Stimulated activated naive CD8-positive, alpha-beta T cell treated with anti-CD3 and anti-CD28 coated beads, Interleukin-15, amount 100 ng/mL, for 72 hours (primary cell): ENCODE measurements at regions not wholly inside any gene's neighbourhood (a gene's known extent, or its start where the extent isn't known, plus 50 kb on each side); places are given as distances from the start of the nearest gene placed in this dataset.

Experiments used
- ATAC-seq: fragments of 150-1000 bp; cut with Tn5 transposase; 2 replicates; pipeline ENCODE4 v1.10.0; 2021; ENCODE audit warnings: mild to moderate bottlenecking, moderate library complexity
- DNase-seq, 2 donors: peaks; one replicate each; pipeline ENCODE4 v3.0.0; 2021 to 2022
- H3K27ac Mint-ChIP-seq, 2 donors: one replicate each; pipeline ENCODE4 v1.8.0; 2022; ENCODE audit warnings: mild to moderate bottlenecking in 2 of 2, mixed read lengths in 2 of 2, moderate library complexity in 2 of 2
- H3K27me3 Mint-ChIP-seq: one replicate; pipeline ENCODE4 v1.8.0; 2022; ENCODE audit warnings: mixed read lengths
- H3K4me1 Mint-ChIP-seq: one replicate; pipeline ENCODE4 v1.8.0; 2022; ENCODE audit warnings: mild to moderate bottlenecking, mixed read lengths
- H3K4me3 Mint-ChIP-seq, 2 donors: one replicate each; pipeline ENCODE4 v1.8.0; 2022; ENCODE audit warnings: mild to moderate bottlenecking in 2 of 2, mixed read lengths in 2 of 2, moderate library complexity in 1 of 2
- H3K9me3 Mint-ChIP-seq, 2 donors: one replicate each; pipeline ENCODE4 v1.8.0; 2022; ENCODE audit warnings: mixed read lengths in 2 of 2

DNA sequence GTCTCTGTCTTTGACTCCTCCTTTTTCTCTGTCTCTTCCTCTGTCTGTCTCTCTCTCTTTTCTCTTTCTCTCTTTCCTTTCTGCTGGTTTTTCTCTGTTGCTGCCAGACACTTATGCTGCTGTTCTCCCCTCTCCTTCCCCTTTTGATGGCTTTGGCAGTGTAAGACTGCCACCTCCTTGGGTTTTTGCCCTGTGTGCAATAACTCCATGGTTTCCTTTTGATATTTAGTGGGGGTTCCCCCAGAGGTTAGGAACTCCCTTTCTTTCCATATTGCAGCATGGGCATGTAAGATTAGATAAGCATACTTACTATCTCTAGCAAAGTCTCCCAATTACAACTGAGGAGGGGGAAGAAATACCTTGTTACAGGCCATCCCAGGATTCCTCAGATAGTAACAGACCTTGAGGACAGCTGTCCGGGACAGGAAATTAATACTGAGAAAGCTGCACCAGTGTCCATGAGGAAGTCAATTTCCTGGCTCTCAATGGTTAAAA, 333.8 kb upstream of the RBMY1B start:
- Mint-ChIP-seq H3K27ac (no peak overlapping the region), H3K27me3 (no peaks in the 10 kb centered on the region), H3K4me3 (no peak overlapping the region), H3K9me3 (no peaks in the 10 kb centered on the region), H3K4me1 (peaks cover 13% of the 10 kb centered on the region)
- no peak for ATAC-seq
- no peak for DNase-seq

DNA sequence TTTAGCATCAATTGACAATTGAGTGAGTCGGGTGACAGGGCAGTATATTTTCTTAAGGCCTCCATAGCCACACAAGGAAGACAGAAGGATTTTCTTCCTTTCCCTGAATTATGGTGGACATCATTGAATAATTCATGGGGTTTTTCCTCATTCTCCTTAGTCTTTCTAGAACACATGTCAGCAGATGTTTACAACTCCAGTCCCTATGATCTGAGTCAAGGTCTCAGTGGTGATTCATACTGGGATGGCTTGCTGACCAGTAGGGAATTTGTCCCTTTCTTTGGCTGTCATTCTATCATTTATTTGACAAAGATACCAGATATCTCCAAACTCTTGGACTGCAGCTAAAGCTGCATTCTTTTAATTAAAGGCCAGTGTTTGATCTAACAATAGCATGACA, 332.9 kb upstream of the RBMY1B start:
- H3K4me3 Mint-ChIP-seq, result no peak overlapping the region
- ATAC-seq (no peak), DNase-seq (no peak)
- H3K4me1 Mint-ChIP-seq, result peaks cover 13% of the 10 kb centered on the region
- peak overlapping the region in 1 of 2 donors; percentile 7 for H3K27ac Mint-ChIP-seq
- no peaks in the 10 kb centered on the region for H3K27me3 Mint-ChIP-seq
- H3K9me3 Mint-ChIP-seq, result no peaks in the 10 kb centered on the region

DNA sequence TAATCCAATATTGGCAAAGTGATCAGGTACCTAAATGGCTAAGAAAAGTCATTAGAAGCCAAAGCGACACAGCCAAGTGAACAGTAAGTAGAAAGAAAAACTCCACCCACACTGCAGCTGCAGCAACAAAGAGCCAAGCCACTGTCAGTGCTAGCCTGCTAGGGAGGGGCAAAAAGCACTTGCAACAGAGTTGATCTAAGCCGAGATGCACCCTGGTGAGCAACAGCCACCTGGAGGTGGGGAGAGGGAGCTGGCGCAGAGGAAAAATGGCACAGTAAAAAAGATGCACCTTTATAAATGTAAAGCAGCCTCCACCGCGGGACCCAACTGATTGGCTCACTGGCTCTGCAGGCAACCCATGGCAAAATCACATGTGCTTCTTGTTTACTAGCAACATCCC, 330.2 kb upstream of the RBMY1B start:
- no peak overlapping the region for H3K27ac Mint-ChIP-seq
- peak overlapping the region in 1 of 2 donors; percentile 12 for H3K4me3 Mint-ChIP-seq
- H3K9me3 Mint-ChIP-seq, result no peaks in the 10 kb centered on the region
- DNase-seq (peak; percentile 1 to 38), ATAC-seq (peak; percentile 89)
- peaks cover 19% of the 10 kb centered on the region for H3K4me1 Mint-ChIP-seq
- H3K27me3 Mint-ChIP-seq, result no peaks in the 10 kb centered on the region

DNA sequence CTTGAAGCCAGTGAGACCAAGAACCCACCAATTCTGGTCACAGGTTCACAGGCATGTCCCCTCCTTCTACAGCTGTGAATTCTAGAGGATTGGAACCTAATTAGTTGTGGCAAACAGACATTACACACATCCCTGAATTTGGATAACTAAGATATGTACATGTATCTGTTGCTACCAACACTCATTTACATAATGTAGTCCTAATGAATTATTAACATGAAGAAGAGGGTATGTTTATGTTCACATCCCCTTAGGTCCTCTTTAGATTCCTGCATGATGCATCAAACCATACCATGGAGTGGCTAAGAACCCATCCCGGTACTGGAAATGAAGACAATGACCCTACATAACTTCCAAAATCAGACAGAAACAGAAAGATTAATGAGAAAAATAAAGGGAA, 326.9 kb upstream of the RBMY1B start:
- H3K27ac Mint-ChIP-seq, result no peak overlapping the region
- no peaks in the 10 kb centered on the region for H3K27me3 Mint-ChIP-seq
- ATAC-seq (no peak), DNase-seq (no peak)
- no peak overlapping the region for H3K4me3 Mint-ChIP-seq
- peaks cover 12% of the 10 kb centered on the region for H3K4me1 Mint-ChIP-seq
- no peaks in the 10 kb centered on the region for H3K9me3 Mint-ChIP-seq

DNA sequence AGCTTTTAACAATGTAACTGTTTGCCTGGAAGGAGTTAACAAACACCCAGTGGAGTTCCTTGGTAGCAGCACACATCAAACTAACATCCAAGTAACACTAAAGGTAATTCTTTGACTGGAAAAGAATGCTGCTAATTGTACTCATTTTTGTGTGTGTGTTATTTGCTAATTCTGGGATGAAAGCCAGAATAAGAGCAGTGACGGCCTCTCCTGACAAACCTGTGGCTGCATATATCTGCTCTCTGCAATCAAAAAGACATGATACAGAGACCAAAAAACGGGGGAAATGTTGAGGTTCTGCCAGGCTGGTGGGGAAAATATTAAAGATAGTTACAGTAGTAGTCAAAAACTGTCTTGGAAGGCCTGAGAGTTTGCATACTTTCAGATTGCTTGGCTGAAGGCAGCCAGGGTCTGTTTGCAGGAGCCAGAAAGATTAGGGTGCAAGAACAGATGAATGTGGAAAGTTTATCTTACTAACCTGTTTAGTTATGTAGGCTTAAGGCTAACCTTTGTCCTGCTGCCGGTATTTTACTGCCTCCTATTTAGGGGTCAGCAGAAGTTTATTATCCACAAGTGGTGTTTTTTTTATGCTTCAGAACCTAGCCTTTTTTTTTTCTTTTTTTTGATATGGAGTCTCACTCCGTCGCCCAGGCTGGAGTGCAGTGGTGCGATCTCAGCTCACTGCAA, 325.6 kb upstream of the RBMY1B start:
- H3K27ac Mint-ChIP-seq, result peak overlapping the region in 1 of 2 donors; percentile 19

DNA sequence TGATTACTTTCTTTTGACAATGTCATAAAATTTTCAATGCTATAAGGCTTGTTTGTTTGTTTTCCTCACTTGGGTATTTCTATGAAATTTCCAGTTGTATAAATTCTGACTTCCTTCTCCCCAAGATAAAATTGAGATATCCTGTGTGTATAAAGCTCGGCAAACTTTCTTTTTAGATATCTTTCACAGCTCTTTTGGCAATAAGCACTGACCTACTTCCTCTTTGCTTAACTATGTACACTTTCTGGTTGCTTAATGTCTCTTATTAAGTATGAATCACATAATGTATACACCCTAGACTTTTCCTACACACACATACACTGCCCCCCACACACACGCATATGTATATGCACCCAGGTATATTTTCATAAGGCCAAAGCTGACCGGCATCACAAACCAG, 318.4 kb upstream of the RBMY1B start:
- Mint-ChIP-seq H3K9me3 (no peaks in the 10 kb centered on the region), H3K27me3 (no peaks in the 10 kb centered on the region), H3K4me3 (no peak overlapping the region), H3K27ac (no peak overlapping the region), H3K4me1 (no peaks in the 10 kb centered on the region)
- ATAC-seq, result no peak
- no peak for DNase-seq

More for the DNA sequence above, 325.6 kb upstream of the RBMY1B start:
- DNase-seq (no peak), ATAC-seq (no peak)
- Mint-ChIP-seq H3K27me3 (no peaks in the 10 kb centered on the region), H3K4me3 (no peak overlapping the region), H3K9me3 (no peaks in the 10 kb centered on the region), H3K4me1 (peaks cover 12% of the 10 kb centered on the region)

DNA sequence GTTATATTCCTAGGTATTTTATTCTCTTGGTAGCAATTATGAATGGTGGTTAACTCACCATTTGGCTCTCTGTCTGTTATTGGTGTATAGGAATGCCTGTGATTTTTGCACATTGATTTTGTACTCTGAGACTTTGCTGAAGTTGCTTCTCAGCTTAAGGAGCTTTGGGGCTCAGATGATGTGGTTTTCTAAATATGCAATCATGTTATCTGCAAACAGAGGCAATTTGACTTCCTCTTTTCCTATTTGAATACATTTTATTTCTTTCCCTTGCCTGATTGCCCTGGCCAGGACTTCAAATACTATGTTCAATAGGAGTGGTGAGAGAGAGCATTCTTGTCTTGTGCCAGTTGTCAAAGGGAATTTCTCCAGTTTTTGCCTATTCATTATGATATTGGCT, 310.9 kb upstream of the RBMY1B start:
- peaks cover 0 to 5% of the 10 kb centered on the region in 2 donors for H3K9me3 Mint-ChIP-seq
- no peaks in the 10 kb centered on the region for H3K27me3 Mint-ChIP-seq
- H3K27ac Mint-ChIP-seq, result no peak overlapping the region
- H3K4me1 Mint-ChIP-seq, result no peaks in the 10 kb centered on the region
- H3K4me3 Mint-ChIP-seq, result no peak overlapping the region
- DNase-seq (no peak), ATAC-seq (no peak)

DNA sequence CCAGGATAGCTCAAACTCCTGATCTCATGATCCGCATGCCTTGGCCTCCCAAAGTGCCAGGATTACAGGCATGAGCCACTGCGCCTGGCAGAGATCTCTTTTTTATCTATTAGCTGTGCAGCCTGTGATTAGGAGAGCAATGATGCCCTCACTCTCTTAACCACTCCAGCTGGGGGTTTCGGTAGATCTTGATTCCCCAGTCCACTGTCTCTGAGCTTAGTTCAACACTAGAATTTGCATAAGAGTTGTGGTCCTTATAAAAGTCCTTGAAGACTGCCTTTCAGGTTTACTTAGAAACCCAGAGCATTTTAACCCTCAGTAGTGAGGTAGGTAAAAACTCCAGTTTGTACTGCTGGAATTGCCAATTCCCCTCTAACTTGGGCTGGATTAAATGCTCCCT, 283.3 kb upstream of the RBMY1B start:
- H3K27ac Mint-ChIP-seq, result no peak overlapping the region
- DNase-seq, result no peak
- H3K4me3 Mint-ChIP-seq, result no peak overlapping the region
- H3K27me3 Mint-ChIP-seq, result no peaks in the 10 kb centered on the region
- H3K9me3 Mint-ChIP-seq, result no peaks in the 10 kb centered on the region
- ATAC-seq, result no peak
- H3K4me1 Mint-ChIP-seq, result no peaks in the 10 kb centered on the region

DNA sequence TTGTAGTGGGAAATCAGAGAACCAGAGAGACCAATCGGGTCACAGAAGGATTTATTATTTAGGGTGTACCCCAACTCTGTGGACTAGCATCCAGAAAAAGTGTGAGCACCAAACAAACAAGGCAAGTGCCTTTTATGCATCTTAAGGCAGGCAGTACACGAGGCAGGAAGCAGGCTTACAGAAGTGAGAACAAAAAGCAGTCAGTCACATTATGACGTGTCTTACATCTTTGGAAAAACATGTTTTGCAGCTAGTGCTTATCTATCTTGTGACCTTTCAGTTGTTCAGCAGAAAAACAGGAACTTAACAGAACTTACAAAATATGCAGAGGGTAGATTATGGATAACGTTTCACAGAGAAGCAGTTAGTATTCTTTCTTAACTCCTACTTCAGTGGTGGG, 270.9 kb upstream of the RBMY1B start:
- ATAC-seq (peak; percentile 95), DNase-seq (peak in 1 of 2 donors; percentile 47)
- H3K4me1 Mint-ChIP-seq, result peaks cover 38% of the 10 kb centered on the region
- no peaks in the 10 kb centered on the region for H3K27me3 Mint-ChIP-seq
- peaks cover 0 to 31% of the 10 kb centered on the region in 2 donors for H3K9me3 Mint-ChIP-seq
- H3K27ac Mint-ChIP-seq, result peak overlapping the region; percentile 90 to 93
- H3K4me3 Mint-ChIP-seq, result peak overlapping the region in 1 of 2 donors; percentile 70

DNA sequence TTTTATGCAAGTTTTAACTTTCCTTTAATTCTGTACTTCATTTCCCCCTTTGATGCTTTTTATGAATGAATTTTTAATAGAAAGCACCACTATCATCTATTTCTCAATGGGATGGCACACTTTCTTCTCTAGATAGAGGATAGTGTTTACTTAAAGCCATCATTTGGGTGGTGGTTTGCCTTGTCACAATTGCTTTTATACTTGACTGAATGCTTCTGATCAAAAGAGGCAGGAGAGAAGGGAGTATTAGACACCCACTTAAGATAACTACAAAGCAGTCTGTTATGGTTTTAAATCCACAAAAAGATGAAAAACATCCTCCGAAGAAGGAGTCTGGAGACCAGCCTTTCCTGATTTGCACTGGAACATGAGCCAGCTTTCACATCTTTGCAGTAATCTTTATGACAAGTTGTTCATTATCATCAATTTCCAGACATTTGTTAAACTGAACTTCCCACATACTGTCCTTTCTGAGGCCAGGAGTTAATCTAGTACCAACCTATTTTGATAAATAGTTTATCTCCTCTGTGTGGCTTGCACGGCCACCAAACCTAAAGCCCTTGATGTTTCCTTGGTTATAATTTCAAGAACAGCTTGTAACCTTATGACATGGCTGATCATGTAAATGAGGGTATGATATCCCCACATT, 270.4 kb upstream of the RBMY1B start:
- Mint-ChIP-seq H3K9me3 (peaks cover 0 to 31% of the 10 kb centered on the region in 2 donors), H3K4me3 (peak overlapping the region in 1 of 2 donors; percentile 70), H3K4me1 (peaks cover 38% of the 10 kb centered on the region), H3K27me3 (no peaks in the 10 kb centered on the region), H3K27ac (peak overlapping the region; percentile 90 to 93)
- DNase-seq (no peak), ATAC-seq (no peak)

DNA sequence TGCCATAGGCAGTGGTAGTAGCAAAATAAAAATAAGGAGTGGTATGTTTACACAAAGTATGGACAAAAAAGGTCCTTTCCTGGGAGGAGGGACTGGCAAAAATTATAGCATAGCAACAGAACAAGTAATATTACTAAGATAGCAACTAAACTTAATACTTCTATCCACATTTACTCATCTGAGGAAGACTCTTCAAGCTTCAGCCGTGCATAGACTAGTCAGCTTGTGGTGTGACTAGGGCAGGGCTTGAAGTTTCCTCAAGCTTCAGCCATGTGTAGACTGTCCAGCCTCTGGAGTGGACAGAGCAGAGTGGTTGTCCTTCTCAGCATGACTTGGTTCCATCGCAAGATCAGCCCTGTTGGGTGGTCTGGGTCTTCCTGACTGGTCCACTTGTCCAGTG, 268.3 kb upstream of the RBMY1B start:
- Mint-ChIP-seq H3K27ac (peak overlapping the region; percentile 34 to 76), H3K9me3 (peaks cover 0 to 31% of the 10 kb centered on the region in 2 donors), H3K4me1 (peaks cover 49% of the 10 kb centered on the region), H3K27me3 (no peaks in the 10 kb centered on the region), H3K4me3 (no peak overlapping the region)
- ATAC-seq, result peak; percentile 33
- no peak for DNase-seq

DNA sequence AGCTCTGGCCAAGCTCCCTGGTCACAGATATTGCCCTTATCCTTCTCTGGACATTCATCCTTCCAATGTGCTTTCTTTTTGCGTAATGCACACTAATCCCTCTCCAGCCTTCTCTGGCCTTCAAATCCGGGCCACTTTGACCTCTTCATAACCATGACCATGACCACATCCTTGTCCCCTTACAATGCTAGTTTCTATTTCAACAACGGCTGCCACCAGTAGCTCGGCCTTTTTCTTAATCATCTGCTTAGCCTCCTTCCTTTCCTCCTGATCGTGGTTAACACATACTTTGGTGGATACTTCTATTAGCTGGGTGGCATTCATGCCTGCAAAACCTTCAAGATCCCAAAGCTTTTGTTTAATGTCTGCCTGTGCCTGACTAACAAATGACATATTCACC, 264.4 kb upstream of the RBMY1B start:
- H3K27ac Mint-ChIP-seq, result no peak overlapping the region
- no peaks in the 10 kb centered on the region for H3K27me3 Mint-ChIP-seq
- peak overlapping the region in 1 of 2 donors; percentile 24 for H3K4me3 Mint-ChIP-seq
- no peak for ATAC-seq
- peaks cover 45% of the 10 kb centered on the region for H3K4me1 Mint-ChIP-seq
- DNase-seq, result no peak
- peaks cover 0 to 5% of the 10 kb centered on the region in 2 donors for H3K9me3 Mint-ChIP-seq

DNA sequence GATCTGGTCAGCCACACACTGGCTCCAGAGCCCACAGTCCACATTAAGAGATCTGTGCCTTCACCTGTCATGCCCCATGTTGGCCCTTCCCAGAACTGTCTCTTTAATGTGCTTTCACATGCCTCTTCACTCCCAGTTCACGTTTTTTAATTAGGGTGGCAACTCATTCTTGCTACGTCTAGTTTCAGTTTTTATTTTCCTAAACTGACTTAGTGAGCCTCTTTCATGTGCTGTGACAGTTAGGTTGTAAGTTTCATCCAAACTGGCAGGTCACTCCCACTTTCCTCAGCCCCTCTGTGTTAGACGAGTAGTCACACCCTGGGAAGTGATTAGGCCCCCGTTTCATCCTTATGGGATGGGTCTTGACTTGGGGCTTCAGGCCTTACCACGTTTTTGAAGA, 262.5 kb upstream of the RBMY1B start:
- H3K27ac Mint-ChIP-seq, result peak overlapping the region; percentile 19 to 93
- ATAC-seq (peak; percentile 63), DNase-seq (no peak)
- peak overlapping the region; percentile 42 to 72 for H3K4me3 Mint-ChIP-seq
- H3K9me3 Mint-ChIP-seq, result no peaks in the 10 kb centered on the region
- H3K4me1 Mint-ChIP-seq, result peaks cover 37% of the 10 kb centered on the region
- H3K27me3 Mint-ChIP-seq, result no peaks in the 10 kb centered on the region

DNA sequence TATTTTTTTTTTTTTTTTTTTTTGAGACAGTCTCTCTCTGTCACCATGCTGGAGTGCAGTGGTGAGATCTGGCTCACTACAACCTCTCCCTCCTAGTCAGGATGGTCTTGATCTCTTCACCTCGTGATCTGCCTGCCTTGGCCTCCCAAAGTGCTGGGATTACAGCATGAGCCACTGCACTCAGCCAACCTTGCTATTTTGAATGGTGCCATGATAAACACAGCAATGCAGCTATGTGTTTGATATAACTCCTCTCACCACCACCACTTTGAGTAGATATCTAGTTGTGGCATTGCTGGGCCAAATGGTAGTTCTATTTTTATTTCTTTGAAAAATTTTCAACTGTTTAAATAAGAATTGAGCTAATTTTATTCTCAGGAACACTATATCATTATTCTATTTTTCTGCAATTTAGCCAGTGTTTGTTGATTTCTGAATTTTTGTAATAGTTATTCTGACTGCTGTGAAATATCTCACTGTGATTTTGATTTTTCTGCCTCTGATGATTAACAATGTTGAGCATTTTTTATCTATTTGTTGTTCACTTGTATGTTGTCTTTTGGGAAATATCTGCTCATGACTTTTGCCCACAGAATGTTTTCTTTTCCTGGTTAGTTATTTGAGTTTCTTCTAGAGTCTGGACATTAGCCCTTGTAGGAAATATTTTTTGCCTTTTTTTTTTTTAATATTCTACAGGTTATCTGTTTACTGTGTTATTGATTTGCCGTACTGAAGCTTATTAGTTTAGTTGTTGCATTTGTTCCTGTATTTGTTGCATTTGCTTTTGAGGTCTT, 257.5 kb upstream of the RBMY1B start:
- ATAC-seq (no peak), DNase-seq (no peak)
- H3K9me3 Mint-ChIP-seq, result no peaks in the 10 kb centered on the region
- H3K27me3 Mint-ChIP-seq, result no peaks in the 10 kb centered on the region
- peaks cover 25% of the 10 kb centered on the region for H3K4me1 Mint-ChIP-seq
- peak overlapping the region in 1 of 2 donors; percentile 86 for H3K27ac Mint-ChIP-seq
- peak overlapping the region in 1 of 2 donors; percentile 26 for H3K4me3 Mint-ChIP-seq

DNA sequence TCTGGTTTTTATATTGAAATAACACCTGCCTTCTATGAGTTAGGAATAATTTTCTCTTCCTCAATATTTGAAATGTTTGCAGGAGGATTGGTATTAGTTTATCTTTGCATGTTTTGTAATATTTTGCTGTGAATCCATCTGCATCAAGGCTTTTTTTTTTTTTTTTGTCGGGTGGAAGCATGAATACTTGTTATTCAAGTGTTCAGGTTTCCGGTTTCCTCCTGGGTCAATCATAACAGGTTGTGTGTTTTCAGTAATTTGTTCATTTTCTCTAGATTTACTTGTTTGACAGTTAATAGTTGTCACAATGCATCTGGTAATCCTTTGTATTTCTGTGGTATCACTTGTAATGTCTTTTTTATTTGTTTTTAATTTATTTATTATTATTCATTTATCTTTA, 256.7 kb upstream of the RBMY1B start:
- Mint-ChIP-seq H3K27ac (peak overlapping the region in 1 of 2 donors; percentile 66), H3K9me3 (no peaks in the 10 kb centered on the region), H3K4me3 (peak overlapping the region; percentile 73 to 74), H3K4me1 (peaks cover 17% of the 10 kb centered on the region), H3K27me3 (no peaks in the 10 kb centered on the region)
- DNase-seq, result no peak
- no peak for ATAC-seq

DNA sequence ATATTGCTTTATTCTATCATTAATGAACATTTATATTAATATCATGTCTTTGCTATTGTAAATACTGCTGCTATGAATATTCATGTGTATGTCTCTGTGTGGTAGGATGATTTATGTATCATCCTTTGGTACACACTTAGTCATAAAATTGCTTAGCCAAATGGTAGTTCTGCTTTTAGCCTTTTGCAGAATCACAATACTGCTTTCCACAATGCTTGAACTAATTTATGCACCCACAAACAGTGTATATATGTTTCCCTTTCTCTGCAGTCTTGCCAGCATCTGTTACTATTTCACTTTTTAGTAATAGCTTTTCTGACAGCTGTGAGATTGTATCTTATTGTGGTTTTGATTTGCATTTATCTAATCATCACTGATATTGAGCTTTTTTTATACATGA, 254.3 kb upstream of the RBMY1B start:
- Mint-ChIP-seq H3K4me1 (peaks cover 15% of the 10 kb centered on the region), H3K9me3 (no peaks in the 10 kb centered on the region), H3K27ac (peak overlapping the region in 1 of 2 donors; percentile 74), H3K4me3 (peak overlapping the region in 1 of 2 donors; percentile 73), H3K27me3 (no peaks in the 10 kb centered on the region)
- peak; percentile 88 for ATAC-seq
- no peak for DNase-seq
